ENCODE measurements at regions not wholly inside any gene's neighbourhood (a gene's known extent, or its start where the extent isn't known, plus 50 kb on each side); places are given as distances from the start of the nearest gene placed in this dataset.

DNA sequence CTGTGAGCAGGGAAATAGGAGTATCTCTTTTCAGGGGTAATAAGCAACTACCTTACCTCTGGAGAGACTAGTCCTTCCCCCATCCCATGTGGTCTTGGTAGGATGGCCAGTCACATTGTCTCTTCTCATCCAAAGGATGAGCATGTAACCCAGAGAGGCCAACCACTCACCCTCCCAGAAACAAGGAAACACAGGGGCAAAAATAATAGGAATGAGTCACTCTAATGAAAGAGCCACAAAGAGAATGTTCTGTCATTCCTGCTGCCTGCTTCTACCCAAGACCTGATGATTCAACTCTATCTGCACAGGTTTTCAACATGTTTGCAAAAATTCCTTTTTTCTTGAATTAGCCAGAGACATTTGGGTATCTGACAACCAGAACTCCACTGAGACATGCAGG lies 99.3 kb upstream of the NFE2L3 start:
- TF ChIP-seq CTCF (conservative IDR thresholded peaks at IDR 0.05): no peak
- no peak for TF ChIP-seq EZH2 (IDR thresholded peaks at IDR 0.05; ENCODE audit: low read depth)
